ENCODE measurements at regions not wholly inside any gene's neighbourhood (a gene's known extent, or its start where the extent isn't known, plus 50 kb on each side); places are given as distances from the start of the nearest gene placed in this dataset.

- no peak for TF ChIP-seq EZH2 (IDR thresholded peaks at IDR 0.05; ENCODE audit: borderline replicate concordance, low read depth, low read length, severe bottlenecking)
- TF ChIP-seq CTCF (IDR thresholded peaks at IDR 0.05; ENCODE audit: extremely low read depth in 1 of 2, insufficient read depth in 1 of 2, low read depth in 1 of 2, low read length in 2 of 2): no peak
- no peak for TF ChIP-seq POLR2A (IDR thresholded peaks at IDR 0.05; ENCODE audit: low read depth, low read length)
- no peak for TF ChIP-seq MYC (IDR thresholded peaks at IDR 0.05; ENCODE audit: low read depth, low read length)
- no peak for TF ChIP-seq MAX (IDR thresholded peaks at IDR 0.05; ENCODE audit: insufficient read depth, insufficient read length)
Observed at GRCh38 chr20:30602424-30602823, 655.0 kb upstream of the DEFB115 start.

Data from endothelial cell of umbilical vein (primary cell).